ENCODE measurements at regions not wholly inside any gene's neighbourhood (a gene's known extent, or its start where the extent isn't known, plus 50 kb on each side); places are given as distances from the start of the nearest gene placed in this dataset.

DNA sequence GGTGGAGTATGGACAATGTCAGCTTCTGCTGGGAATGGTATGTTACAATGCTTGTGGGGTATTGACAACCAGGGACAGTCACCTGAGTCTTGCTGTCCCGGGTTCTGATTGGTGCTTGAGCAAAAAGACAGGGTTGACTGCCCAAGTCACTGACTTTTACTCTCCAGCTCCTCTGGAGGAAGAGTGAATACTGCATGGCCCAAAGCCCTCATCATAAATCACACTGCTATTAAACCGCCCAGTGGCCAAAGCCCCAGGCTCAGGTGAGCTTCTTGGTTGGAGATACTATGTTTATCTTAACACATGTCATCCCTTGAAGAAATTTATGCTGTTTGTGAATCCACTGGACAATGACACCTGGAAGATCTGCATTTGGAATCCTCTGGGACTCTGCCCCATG, 90.0 kb upstream of the IGFBP3 start:
- no peaks in the 10 kb centered on the region for H3K9me3 Mint-ChIP-seq (ENCODE audit: unreplicated experiment)
- no peak overlapping the region for H3K27ac Mint-ChIP-seq (ENCODE audit: low read depth, unreplicated experiment)
- no peak for DNase-seq (ENCODE audit: unreplicated experiment)
- H3K4me3 Mint-ChIP-seq (ENCODE audit: unreplicated experiment), result no peak overlapping the region
- CTCF ChIA-PET, result interaction anchor here (1.2 to 1.6 kb wide), 2 partner anchors 13 to 93 kb away, joined by 3 to 5 read pairs; no protein-coding TSS in a partner anchor
- H3K36me3 Mint-ChIP-seq (ENCODE audit: insufficient read depth, unreplicated experiment), result no peaks in the 10 kb centered on the region
- H3K4me1 Mint-ChIP-seq (ENCODE audit: insufficient read depth, unreplicated experiment), result no peaks in the 10 kb centered on the region
- intact Hi-C loops (cut with micrococcal nuclease), result no loop called here
- TF ChIP-seq, protein P1, sequence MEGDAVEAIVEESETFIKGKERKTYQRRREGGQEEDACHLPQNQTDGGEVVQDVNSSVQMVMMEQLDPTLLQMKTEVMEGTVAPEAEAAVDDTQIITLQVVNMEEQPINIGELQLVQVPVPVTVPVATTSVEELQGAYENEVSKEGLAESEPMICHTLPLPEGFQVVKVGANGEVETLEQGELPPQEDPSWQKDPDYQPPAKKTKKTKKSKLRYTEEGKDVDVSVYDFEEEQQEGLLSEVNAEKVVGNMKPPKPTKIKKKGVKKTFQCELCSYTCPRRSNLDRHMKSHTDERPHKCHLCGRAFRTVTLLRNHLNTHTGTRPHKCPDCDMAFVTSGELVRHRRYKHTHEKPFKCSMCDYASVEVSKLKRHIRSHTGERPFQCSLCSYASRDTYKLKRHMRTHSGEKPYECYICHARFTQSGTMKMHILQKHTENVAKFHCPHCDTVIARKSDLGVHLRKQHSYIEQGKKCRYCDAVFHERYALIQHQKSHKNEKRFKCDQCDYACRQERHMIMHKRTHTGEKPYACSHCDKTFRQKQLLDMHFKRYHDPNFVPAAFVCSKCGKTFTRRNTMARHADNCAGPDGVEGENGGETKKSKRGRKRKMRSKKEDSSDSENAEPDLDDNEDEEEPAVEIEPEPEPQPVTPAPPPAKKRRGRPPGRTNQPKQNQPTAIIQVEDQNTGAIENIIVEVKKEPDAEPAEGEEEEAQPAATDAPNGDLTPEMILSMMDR (IDR thresholded peaks at IDR 0.05; ENCODE audit: unreplicated experiment), result no peak
- POLR2A ChIA-PET, result interaction anchor here (0.7 kb wide), 1 partner anchor 770 kb away, joined by 3 read pairs; no protein-coding TSS in a partner anchor
- H3K27me3 Mint-ChIP-seq (ENCODE audit: insufficient read depth, unreplicated experiment), result no peaks in the 10 kb centered on the region
- no TSS peak for BruUV-seq (replicated peaks)

DNA sequence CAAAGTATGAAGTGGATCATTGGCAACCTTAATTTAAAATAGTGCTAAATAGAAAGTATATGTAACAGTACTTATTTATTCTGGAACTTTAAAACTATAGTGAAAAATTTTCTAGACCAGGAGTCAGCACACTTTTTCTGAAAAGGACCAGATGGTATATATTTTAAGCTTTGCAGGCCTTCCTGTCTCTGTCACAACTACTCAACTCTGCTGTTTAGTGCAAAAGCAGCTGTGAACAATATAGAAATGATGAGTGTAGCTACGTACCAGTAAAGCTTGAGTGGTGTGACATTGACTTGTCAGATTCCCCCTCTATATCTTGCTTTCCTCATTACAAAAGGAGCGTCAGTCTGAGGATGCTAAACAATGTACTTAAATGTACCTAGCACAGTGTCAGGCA, 88.1 kb upstream of the IGFBP3 start:
- no peaks in the 10 kb centered on the region for H3K27me3 Mint-ChIP-seq (ENCODE audit: insufficient read depth, unreplicated experiment)
- no peaks in the 10 kb centered on the region for H3K36me3 Mint-ChIP-seq (ENCODE audit: insufficient read depth, unreplicated experiment)
- DNase-seq (ENCODE audit: unreplicated experiment), result no peak
- TF ChIP-seq, protein P1 (IDR thresholded peaks at IDR 0.05; ENCODE audit: unreplicated experiment), result no peak
- no peaks in the 10 kb centered on the region for H3K9me3 Mint-ChIP-seq (ENCODE audit: unreplicated experiment)
- BruUV-seq (replicated peaks), result no TSS peak
- H3K27ac Mint-ChIP-seq (ENCODE audit: low read depth, unreplicated experiment), result no peak overlapping the region
- CTCF ChIA-PET, result interaction anchor here (1.2 kb wide), 1 partner anchor 22 kb away, joined by 4 read pairs; no protein-coding TSS in a partner anchor
- POLR2A ChIA-PET, result interaction anchor here (0.6 kb wide), 1 partner anchor 218 kb away, joined by 3 read pairs; no protein-coding TSS in a partner anchor
- no peak overlapping the region for H3K4me3 Mint-ChIP-seq (ENCODE audit: unreplicated experiment)
- H3K4me1 Mint-ChIP-seq (ENCODE audit: insufficient read depth, unreplicated experiment), result peaks cover 4% of the 10 kb centered on the region
- intact Hi-C loops (cut with micrococcal nuclease), result no loop called here

DNA sequence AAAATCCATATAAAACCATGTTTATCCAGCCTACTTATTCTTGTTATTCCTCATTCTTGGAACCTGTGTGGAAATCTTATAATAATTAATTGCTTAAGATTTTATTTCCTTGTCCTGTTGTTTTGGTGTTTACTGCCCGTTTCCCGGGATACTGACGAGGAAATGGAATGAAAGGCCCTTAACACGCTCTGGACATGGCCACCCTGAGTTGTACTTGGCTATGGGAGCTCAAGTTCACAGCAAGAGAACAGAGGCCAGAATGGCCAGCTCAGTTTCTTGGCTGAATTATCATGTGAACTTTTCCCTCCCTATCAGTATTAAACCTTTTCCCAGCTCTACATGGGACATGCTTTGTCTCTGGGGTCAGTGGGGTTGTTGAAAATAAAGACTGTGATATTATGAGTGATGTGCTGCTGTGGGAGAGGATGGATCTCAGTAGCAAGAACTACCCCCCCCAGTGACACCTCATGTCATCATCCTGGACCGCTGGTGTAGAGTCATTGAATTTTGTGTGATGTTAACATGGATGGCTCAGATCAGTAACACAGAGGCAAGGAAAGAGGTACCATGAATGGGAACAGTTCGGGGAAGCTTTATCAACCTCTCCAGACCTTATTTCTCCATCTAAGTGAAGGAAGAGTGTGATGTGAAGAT, 87.0 kb upstream of the IGFBP3 start:
- peaks cover 12% of the 10 kb centered on the region for H3K4me1 Mint-ChIP-seq (ENCODE audit: insufficient read depth, unreplicated experiment)
- TF ChIP-seq, protein P1 (IDR thresholded peaks at IDR 0.05; ENCODE audit: unreplicated experiment), result no peak
- peaks cover under 1% of the 10 kb centered on the region for H3K9me3 Mint-ChIP-seq (ENCODE audit: unreplicated experiment)
- CTCF ChIA-PET, result interaction anchor here (0.7 kb wide), 1 partner anchor 295 kb away, joined by 4 read pairs; no protein-coding TSS in a partner anchor
- no peaks in the 10 kb centered on the region for H3K27me3 Mint-ChIP-seq (ENCODE audit: insufficient read depth, unreplicated experiment)
- POLR2A ChIA-PET, result no interaction called here
- DNase-seq (ENCODE audit: unreplicated experiment), result no peak
- no peak overlapping the region for H3K27ac Mint-ChIP-seq (ENCODE audit: low read depth, unreplicated experiment)
- intact Hi-C loops (cut with micrococcal nuclease), result no loop called here
- BruUV-seq (replicated peaks), result no TSS peak
- no peaks in the 10 kb centered on the region for H3K36me3 Mint-ChIP-seq (ENCODE audit: insufficient read depth, unreplicated experiment)
- H3K4me3 Mint-ChIP-seq (ENCODE audit: unreplicated experiment), result no peak overlapping the region

DNA sequence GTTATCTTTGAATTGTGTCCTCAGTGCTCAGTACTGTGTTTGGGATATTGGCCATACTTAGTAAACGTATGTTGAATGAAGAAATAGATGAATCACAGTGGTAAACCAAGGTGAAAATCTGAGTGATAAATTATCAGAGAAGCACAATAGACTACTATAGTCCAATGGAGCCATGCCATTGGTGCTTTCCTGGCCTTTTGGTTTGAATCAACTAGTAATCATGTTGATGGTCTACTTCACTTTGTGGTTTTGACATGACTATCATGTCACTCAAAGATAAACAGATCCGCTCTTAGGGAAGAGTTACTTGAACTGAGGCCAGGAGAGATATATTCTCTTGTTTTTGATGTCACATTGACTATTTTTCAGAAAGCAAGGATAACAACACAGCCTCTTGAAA, 86.1 kb upstream of the IGFBP3 start:
- TF ChIP-seq, protein P1 (IDR thresholded peaks at IDR 0.05; ENCODE audit: unreplicated experiment), result no peak
- H3K4me3 Mint-ChIP-seq (ENCODE audit: unreplicated experiment), result no peak overlapping the region
- no TSS peak for BruUV-seq (replicated peaks)
- peaks cover 12% of the 10 kb centered on the region for H3K4me1 Mint-ChIP-seq (ENCODE audit: insufficient read depth, unreplicated experiment)
- H3K27me3 Mint-ChIP-seq (ENCODE audit: insufficient read depth, unreplicated experiment), result no peaks in the 10 kb centered on the region
- ChIA-PET CTCF (no interaction called here), POLR2A (no interaction called here)
- peaks cover 6% of the 10 kb centered on the region for H3K9me3 Mint-ChIP-seq (ENCODE audit: unreplicated experiment)
- intact Hi-C loops (cut with micrococcal nuclease), result no loop called here
- H3K27ac Mint-ChIP-seq (ENCODE audit: low read depth, unreplicated experiment), result no peak overlapping the region
- DNase-seq (ENCODE audit: unreplicated experiment), result no peak
- no peaks in the 10 kb centered on the region for H3K36me3 Mint-ChIP-seq (ENCODE audit: insufficient read depth, unreplicated experiment)
